H9 (cell line): ENCODE measurements at regions not wholly inside any gene's neighbourhood (a gene's known extent, or its start where the extent isn't known, plus 50 kb on each side); places are given as distances from the start of the nearest gene placed in this dataset.

Experiments
- DNase-seq: peaks from one replicate; pipeline ENCODE4 v3.0.0-alpha.2; 2017
- H2AFZ ChIP-seq: one replicate; pipeline ENCODE4 v1.6.1; 2013; ENCODE audit warnings: mild to moderate bottlenecking, low read length, control low read depth, moderate library complexity
- H2AK5ac ChIP-seq: 2 replicates; pipeline ENCODE4 v1.6.1; 2013; ENCODE audit warnings: low read length, control low read depth, mixed read lengths; ENCODE audit not compliant: insufficient read length
- H2BK120ac ChIP-seq: one replicate; pipeline ENCODE4 v1.6.1; 2013; ENCODE audit warnings: low read depth, mild to moderate bottlenecking, low read length, control low read depth, inconsistent platforms; ENCODE audit not compliant: poor library complexity, severe bottlenecking
- H2BK12ac ChIP-seq: 2 replicates; pipeline ENCODE4 v1.6.1; 2013; ENCODE audit warnings: low read length, control low read depth, mixed read lengths, low read depth; ENCODE audit not compliant: insufficient read length
- H2BK15ac ChIP-seq: 2 replicates; pipeline ENCODE4 v1.6.1; 2013; ENCODE audit warnings: low read depth, low read length, control low read depth
- H2BK20ac ChIP-seq: one replicate; pipeline ENCODE4 v1.6.1; 2013; ENCODE audit warnings: low read depth, mild to moderate bottlenecking, low read length, control low read depth, inconsistent platforms; ENCODE audit not compliant: poor library complexity, severe bottlenecking
- H2BK5ac ChIP-seq: 2 replicates; pipeline ENCODE4 v1.6.1; 2013; ENCODE audit warnings: low read length, control low read depth, mixed read lengths; ENCODE audit not compliant: insufficient read length
- H3K14ac ChIP-seq: 2 replicates; pipeline ENCODE4 v1.6.1; 2013; ENCODE audit warnings: low read length, control low read depth; ENCODE audit not compliant: insufficient read depth
- H3K18ac ChIP-seq: 2 replicates; pipeline ENCODE4 v1.6.1; 2013; ENCODE audit warnings: low read depth, mild to moderate bottlenecking, mixed read lengths, low read length, control low read depth; ENCODE audit not compliant: insufficient read length
- H3K23ac ChIP-seq: 2 replicates; pipeline ENCODE4 v1.6.1; 2013; ENCODE audit warnings: low read length, control low read depth, mixed read lengths, low read depth; ENCODE audit not compliant: insufficient read length
- H3K23me2 ChIP-seq: 2 replicates; pipeline ENCODE4 v1.6.1; 2013; ENCODE audit warnings: low read depth, mild to moderate bottlenecking, mixed read lengths, low read length, control low read depth; ENCODE audit not compliant: insufficient read length, poor library complexity, severe bottlenecking
- H3K27ac ChIP-seq: 2 replicates; pipeline ENCODE4 v1.5.1; 2013; ENCODE audit warnings: low read length, control low read depth, mixed read lengths, low read depth; ENCODE audit not compliant: insufficient read length
- H3K27me3 ChIP-seq: 2 replicates; pipeline ENCODE4 v1.6.1; 2013; ENCODE audit warnings: low read length, control low read depth, inconsistent platforms; ENCODE audit not compliant: insufficient read depth
- H3K4ac ChIP-seq: 2 replicates; pipeline ENCODE4 v1.6.1; 2013; ENCODE audit warnings: low read depth, mild to moderate bottlenecking, control low read depth, inconsistent platforms, low read length, moderate library complexity
- H3K4me1 ChIP-seq: 2 replicates; pipeline ENCODE4 v1.6.1; 2013; ENCODE audit warnings: low read length, control low read depth, inconsistent platforms; ENCODE audit not compliant: insufficient read depth
- H3K4me2 ChIP-seq: 2 replicates; pipeline ENCODE4 v1.6.1; 2013; ENCODE audit warnings: low read length, control low read depth, mixed read lengths; ENCODE audit not compliant: insufficient read length, insufficient read depth
- H3K56ac ChIP-seq: 2 replicates; pipeline ENCODE4 v1.6.1; 2013; ENCODE audit warnings: low read depth, mild to moderate bottlenecking, mixed read lengths, low read length, control low read depth; ENCODE audit not compliant: insufficient read length
- H3K79me1 ChIP-seq: 2 replicates; pipeline ENCODE4 v1.6.1; 2013; ENCODE audit warnings: low read depth, mild to moderate bottlenecking, moderate library complexity, low read length, control low read depth, inconsistent platforms; ENCODE audit not compliant: insufficient read depth, poor library complexity, severe bottlenecking
- H3K79me2 ChIP-seq: 2 replicates; pipeline ENCODE4 v1.6.1; 2013; ENCODE audit warnings: low read length, control low read depth, inconsistent platforms; ENCODE audit not compliant: insufficient read depth
- H3K9ac ChIP-seq: 2 replicates; pipeline ENCODE4 v1.6.1; 2013; ENCODE audit warnings: low read length, control low read depth, mixed read lengths; ENCODE audit not compliant: insufficient read length; ENCODE audit errors: extremely low read depth
- H3K9me3 ChIP-seq: one replicate; pipeline ENCODE4 v1.6.1; 2013; ENCODE audit warnings: low read depth, low read length, inconsistent platforms; ENCODE audit not compliant: control insufficient read depth
- H3T11ph ChIP-seq: one replicate; pipeline ENCODE4 v1.6.1; 2013; ENCODE audit warnings: mild to moderate bottlenecking, low read length, control low read depth, inconsistent platforms
- H4K20me1 ChIP-seq: one replicate; pipeline ENCODE4 v1.6.1; 2013; ENCODE audit not compliant: control insufficient read depth, insufficient read length, insufficient read depth
- H4K5ac ChIP-seq: 2 replicates; pipeline ENCODE4 v1.6.1; 2013; ENCODE audit warnings: low read depth, mild to moderate bottlenecking, mixed read lengths, low read length, control low read depth; ENCODE audit not compliant: insufficient read length
- H4K8ac ChIP-seq: replicated peaks from 2 replicates; pipeline ENCODE4 v1.6.1; 2013; ENCODE audit warnings: low read length, control low read depth, mixed read lengths, low read depth; ENCODE audit not compliant: insufficient read length
- H4K91ac ChIP-seq: 2 replicates; pipeline ENCODE4 v1.6.1; 2013; ENCODE audit warnings: low read depth, mild to moderate bottlenecking, moderate library complexity, mixed read lengths, low read length, control low read depth; ENCODE audit not compliant: insufficient read length
- H3K27ac Mint-ChIP-seq, 3 experiments: 2 replicates in 2 of 3; 3 replicates in 1 of 3; pipeline ENCODE4 v1.8.0; 2020 to 2021; ENCODE audit warnings: mixed read lengths in 3 of 3, mild to moderate bottlenecking in 1 of 3, moderate library complexity in 1 of 3
- H3K27me3 Mint-ChIP-seq: 2 replicates; pipeline ENCODE4 v1.8.0; 2021; ENCODE audit warnings: low read depth, mild to moderate bottlenecking, moderate library complexity, mixed read lengths
- H3K36me3 Mint-ChIP-seq, 3 experiments: 2 replicates in 2 of 3; 3 replicates in 1 of 3; pipeline ENCODE4 v1.8.0; 2020 to 2021; ENCODE audit warnings: low read depth in 3 of 3, mixed read lengths in 3 of 3; ENCODE audit not compliant: insufficient read depth in 1 of 3
- H3K4me1 Mint-ChIP-seq, 2 experiments: 2 replicates each; pipeline ENCODE4 v1.8.0; 2020; ENCODE audit warnings: mixed read lengths in 2 of 2
- H3K4me3 Mint-ChIP-seq, 2 experiments: 2 replicates in 1 of 2; 3 replicates in 1 of 2; pipeline ENCODE4 v1.8.0; 2020 to 2021; ENCODE audit warnings: mild to moderate bottlenecking in 2 of 2, mixed read lengths in 2 of 2, moderate library complexity in 1 of 2
- H3K9me3 Mint-ChIP-seq, 2 experiments: 2 replicates in 1 of 2; 3 replicates in 1 of 2; pipeline ENCODE4 v1.8.0; 2020; ENCODE audit warnings: mild to moderate bottlenecking in 2 of 2, mixed read lengths in 2 of 2, moderate library complexity in 1 of 2
- CTCF ChIP-seq: fragments of 200-600 bp; sonication (generic); conservative IDR thresholded peaks from 3 replicates; pipeline ENCODE4 v1.8.0; 2021; ENCODE audit warnings: antibody characterized with exemption, mild to moderate bottlenecking
- WGBS: extraction: QIAGEN DNeasy Blood & Tissue Kit; methylation state at CpG from one replicate; pipeline ENCODE4 v1.1.7; 2013; ENCODE audit warnings: missing lambda C conversion rate, low lambda C conversion rate, mixed read lengths; ENCODE audit not compliant: insufficient read length; ENCODE audit errors: extremely low coverage; 5-methylcytosine and 5-hydroxymethylcytosine counted together

DNA sequence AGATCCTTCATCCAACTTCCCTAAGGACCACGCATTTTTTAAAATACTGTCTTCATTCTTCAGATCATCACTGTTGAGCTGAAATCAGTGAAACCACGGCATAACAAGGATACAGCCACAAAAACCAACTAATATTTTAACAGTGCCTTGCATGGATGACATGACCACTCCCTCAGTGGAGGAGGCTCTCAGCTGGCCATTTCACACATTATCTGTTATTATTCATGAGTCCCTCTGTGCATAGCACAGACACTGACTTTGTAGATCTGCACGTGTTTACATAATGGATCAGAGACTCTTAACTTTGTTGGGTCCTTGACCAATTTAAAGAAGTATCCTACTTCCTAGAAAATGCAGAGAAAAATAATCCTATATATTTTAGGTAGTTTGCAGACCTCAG, 104.8 kb upstream of the NUDT7 start:
- H2BK12ac ChIP-seq = no peak overlapping the region
- no peak overlapping the region for H3K27ac ChIP-seq
- H2AK5ac ChIP-seq = no peak overlapping the region
- H3K56ac ChIP-seq = no peak overlapping the region
- H3K9ac ChIP-seq = no peak overlapping the region
- no peak overlapping the region for H2BK120ac ChIP-seq
- no peak overlapping the region for H2AFZ ChIP-seq
- H3K4me1 Mint-ChIP-seq = no peaks in the 10 kb centered on the region
- H3K27me3 Mint-ChIP-seq = peaks cover 2% of the 10 kb centered on the region
- H3K27me3 ChIP-seq = no peaks in the 10 kb centered on the region
- TF ChIP-seq CTCF = no peak
- no peaks in the 10 kb centered on the region for H3K9me3 ChIP-seq
- H3K36me3 Mint-ChIP-seq = no peaks in the 10 kb centered on the region
- no peak overlapping the region for H3K4me2 ChIP-seq
- no peak overlapping the region for H3K23ac ChIP-seq
- no peak overlapping the region for H3T11ph ChIP-seq
- no peak overlapping the region for H2BK15ac ChIP-seq
- no peaks in the 10 kb centered on the region for H3K23me2 ChIP-seq
- no peaks in the 10 kb centered on the region for H3K79me1 ChIP-seq
- DNase-seq = no peak
- H2BK5ac ChIP-seq = no peak overlapping the region
- no CpG with 5 or more reads among the region's 3 CpGs for whole genome bisulfite sequencing
- no peak overlapping the region for H2BK20ac ChIP-seq
- no peaks in the 10 kb centered on the region for H3K4me1 ChIP-seq
- no peak overlapping the region for H3K4ac ChIP-seq
- H3K79me2 ChIP-seq = no peaks in the 10 kb centered on the region
- H4K5ac ChIP-seq = no peak overlapping the region
- H3K9me3 Mint-ChIP-seq = no peaks in the 10 kb centered on the region
- no peak overlapping the region for H3K27ac Mint-ChIP-seq
- H4K20me1 ChIP-seq = no peaks in the 10 kb centered on the region
- no peak overlapping the region for H3K18ac ChIP-seq
- H3K4me3 Mint-ChIP-seq = no peak overlapping the region
- H4K91ac ChIP-seq = no peak overlapping the region
- no peak overlapping the region for H4K8ac ChIP-seq
- no peak overlapping the region for H3K14ac ChIP-seq
